ENCODE measurements at regions not wholly inside any gene's neighbourhood (a gene's known extent, or its start where the extent isn't known, plus 50 kb on each side); places are given as distances from the start of the nearest gene placed in this dataset.
"Not testable (repeated sequence)": the region's sequence is repeated elsewhere in the genome, so short reads cannot be mapped to it uniquely, and the experiment has no call there.

GRCh38 chr15:95763426-95763825 is 567.1 kb upstream of the NR2F2 start:
- Histone ChIP-seq H3K27ac (no peak overlapping the region), H3K27me3 (no peaks in the 10 kb centered on the region), H3K4me3 (no peak overlapping the region), H3K4me1 (no peaks in the 10 kb centered on the region), H3K9me3 (no peaks in the 10 kb centered on the region), H3K36me3 (no peaks in the 10 kb centered on the region)
- DNase-seq (no peak), ATAC-seq (no peak)
- intact Hi-C loops (cut with DNase I) = no loop called here
- TF ChIP-seq CTCF (IDR thresholded peaks at IDR 0.05) = no peak

- no peaks in the 10 kb centered on the region for H3K36me3 ChIP-seq
- no peak for DNase-seq
- H3K9me3 ChIP-seq = no peaks in the 10 kb centered on the region
- no peak for ATAC-seq
- no peak overlapping the region for H3K27ac ChIP-seq
- intact Hi-C loops (cut with DNase I) = no loop called here
- TF ChIP-seq CTCF (IDR thresholded peaks at IDR 0.05) = no peak
- no peaks in the 10 kb centered on the region for H3K4me1 ChIP-seq
- H3K27me3 ChIP-seq = no peaks in the 10 kb centered on the region
- no peak overlapping the region for H3K4me3 ChIP-seq
These were observed 565.3 kb upstream of the NR2F2 start for GRCh38 chr15:95765161-95765560.

GRCh38 chr15:95770196-95770595 is 560.3 kb upstream of the NR2F2 start:
- no peak overlapping the region for H3K4me3 ChIP-seq
- intact Hi-C loops (cut with DNase I) = no loop called here
- no peaks in the 10 kb centered on the region for H3K4me1 ChIP-seq
- DNase-seq (no peak), ATAC-seq (no peak)
- H3K27me3 ChIP-seq = no peaks in the 10 kb centered on the region
- H3K36me3 ChIP-seq = no peaks in the 10 kb centered on the region
- H3K9me3 ChIP-seq = no peaks in the 10 kb centered on the region
- TF ChIP-seq CTCF (IDR thresholded peaks at IDR 0.05) = no peak
- no peak overlapping the region for H3K27ac ChIP-seq

GRCh38 chr15:95772982-95773381 is 557.5 kb upstream of the NR2F2 start:
- intact Hi-C loops (cut with DNase I) = no loop called here
- no peak for ATAC-seq

GRCh38 chr15:95784508-95784907 is 546.0 kb upstream of the NR2F2 start:
- no peaks in the 10 kb centered on the region for H3K36me3 ChIP-seq
- H3K27ac ChIP-seq = no peak overlapping the region
- intact Hi-C loops (cut with DNase I) = no loop called here
- peaks cover 23% of the 10 kb centered on the region for H3K9me3 ChIP-seq
- DNase-seq (no peak), ATAC-seq (no peak)
- H3K4me3 ChIP-seq = no peak overlapping the region
- no peaks in the 10 kb centered on the region for H3K4me1 ChIP-seq
- TF ChIP-seq CTCF (IDR thresholded peaks at IDR 0.05) = no peak
- no peaks in the 10 kb centered on the region for H3K27me3 ChIP-seq

More at GRCh38 chr15:95772982-95773381, 557.5 kb upstream of the NR2F2 start:
- no peak for DNase-seq
- Histone ChIP-seq H3K27ac (no peak overlapping the region), H3K4me1 (no peaks in the 10 kb centered on the region), H3K36me3 (no peaks in the 10 kb centered on the region), H3K4me3 (no peak overlapping the region), H3K9me3 (no peaks in the 10 kb centered on the region), H3K27me3 (no peaks in the 10 kb centered on the region)
- TF ChIP-seq CTCF (IDR thresholded peaks at IDR 0.05) = no peak

- H3K27me3 ChIP-seq; ATAC-seq; H3K4me3 ChIP-seq; DNase-seq; intact Hi-C loops (cut with DNase I); H3K36me3 ChIP-seq; H3K4me1 ChIP-seq; H3K27ac ChIP-seq: not testable (repeated sequence)
- peaks cover 23% of the 10 kb centered on the region for H3K9me3 ChIP-seq
These were observed 545.2 kb upstream of the NR2F2 start for GRCh38 chr15:95785276-95785675.
